WTC11 (cell line): ENCODE measurements at regions not wholly inside any gene's neighbourhood (a gene's known extent, or its start where the extent isn't known, plus 50 kb on each side); places are given as distances from the start of the nearest gene placed in this dataset.

Experiments
- ATAC-seq: fragments of 200-7000 bp; cut with Tn5 transposase; 2 replicates; pipeline ENCODE4 v1.10.0; 2021; ENCODE audit warnings: mild to moderate bottlenecking, moderate library complexity
- CTCF ChIA-PET: fragments of 300-600 bp; sonication (Branson Sonifier 250); formaldehyde crosslinking; loops from one replicate; lab custom pipeline; 2021; ENCODE audit warnings: antibody characterized with exemption; lab: Charles Lee
- POLR2A ChIA-PET: fragments of 350-600 bp; sonication (Branson Sonifier 250); formaldehyde crosslinking; loops from one replicate; lab custom pipeline; 2021; ENCODE audit warnings: antibody characterized with exemption; lab: Charles Lee
- DNase-seq: peaks from one replicate; pipeline ENCODE4 v3.0.0; 2021; ENCODE audit warnings: low spot score
- H3K27ac Mint-ChIP-seq: 2 replicates; pipeline ENCODE4 v1.8.0; 2021; ENCODE audit warnings: mixed read lengths
- H3K27me3 Mint-ChIP-seq: 2 replicates; pipeline ENCODE4 v1.8.0; 2021; ENCODE audit warnings: low read depth, mild to moderate bottlenecking, moderate library complexity, mixed read lengths
- H3K36me3 Mint-ChIP-seq: 2 replicates; pipeline ENCODE4 v1.8.0; 2021; ENCODE audit warnings: mixed read lengths
- H3K4me1 Mint-ChIP-seq: 2 replicates; pipeline ENCODE4 v1.8.0; 2022; ENCODE audit warnings: mixed read lengths
- H3K4me3 Mint-ChIP-seq: 2 replicates; pipeline ENCODE4 v1.8.0; 2021; ENCODE audit warnings: mild to moderate bottlenecking, moderate library complexity, mixed read lengths
- H3K9me3 Mint-ChIP-seq: 2 replicates; pipeline ENCODE4 v1.8.0; 2021; ENCODE audit warnings: mixed read lengths
- CBFB ChIP-seq: sonication (generic); formaldehyde crosslinking; IDR thresholded peaks from 2 replicates; pipeline ENCODE4 v1.8.1; 2022; ENCODE audit warnings: mild to moderate bottlenecking, low read depth, missing genetic modification reagents
- E2F4 ChIP-seq: sonication (generic); formaldehyde crosslinking; IDR thresholded peaks from 2 replicates; pipeline ENCODE4 v1.8.1; 2022; ENCODE audit warnings: low read depth, mild to moderate bottlenecking, moderate library complexity, missing genetic modification reagents, borderline replicate concordance
- ELF4 ChIP-seq: sonication (generic); formaldehyde crosslinking; IDR thresholded peaks from 2 replicates; pipeline ENCODE4 v1.8.1; 2022; ENCODE audit warnings: low read depth, mild to moderate bottlenecking, moderate library complexity, missing genetic modification reagents
- EMX1 ChIP-seq: fragments of 250-450 bp; sonication (Bioruptor Pico); IDR thresholded peaks from 2 replicates; pipeline ENCODE4 v1.8.0; 2021; ENCODE audit warnings: mild to moderate bottlenecking
- ETV6 ChIP-seq: sonication (generic); formaldehyde crosslinking; IDR thresholded peaks from 2 replicates; pipeline ENCODE4 v1.8.1; 2022; ENCODE audit warnings: mild to moderate bottlenecking, missing genetic modification reagents
- GRHL2 ChIP-seq: fragments of 250-450 bp; sonication (Bioruptor Pico); IDR thresholded peaks from 2 replicates; pipeline ENCODE4 v1.8.0; 2022; ENCODE audit warnings: mild to moderate bottlenecking, moderate library complexity; ENCODE audit not compliant: insufficient replicate concordance, severe bottlenecking
- GTF2I ChIP-seq: fragments of 250-450 bp; sonication (Bioruptor Pico); conservative IDR thresholded peaks from 2 replicates; pipeline ENCODE4 v1.4.0; 2021; ENCODE audit warnings: mild to moderate bottlenecking
- HMGA2 ChIP-seq: fragments of 250-450 bp; sonication (Bioruptor Pico); IDR thresholded peaks from 2 replicates; pipeline ENCODE4 v1.4.0; 2021; ENCODE audit warnings: mild to moderate bottlenecking, moderate library complexity
- HMGXB4 ChIP-seq: sonication (generic); formaldehyde crosslinking; IDR thresholded peaks from 2 replicates; pipeline ENCODE4 v1.8.1; 2023; ENCODE audit warnings: mild to moderate bottlenecking, moderate library complexity, missing genetic modification reagents
- PRDM15 ChIP-seq: sonication (generic); formaldehyde crosslinking; IDR thresholded peaks from 2 replicates; pipeline ENCODE4 v1.8.0; 2022; ENCODE audit warnings: missing genetic modification reagents
- PREB ChIP-seq: sonication (generic); formaldehyde crosslinking; IDR thresholded peaks from 2 replicates; pipeline ENCODE4 v1.8.1; 2022; ENCODE audit warnings: mild to moderate bottlenecking, missing genetic modification reagents, moderate library complexity, borderline replicate concordance
- PRRX2 ChIP-seq: fragments of 250-450 bp; sonication (Bioruptor Pico); IDR thresholded peaks from 2 replicates; pipeline ENCODE4 v1.8.0; 2021; ENCODE audit warnings: mild to moderate bottlenecking
- SMAD3 ChIP-seq: sonication (generic); formaldehyde crosslinking; IDR thresholded peaks from 2 replicates; pipeline ENCODE4 v1.8.0; 2022; ENCODE audit warnings: missing genetic modification reagents, mild to moderate bottlenecking, borderline replicate concordance
- ZNF219 ChIP-seq: sonication (generic); formaldehyde crosslinking; IDR thresholded peaks from 2 replicates; pipeline ENCODE4 v1.8.0; 2023; ENCODE audit warnings: missing genetic modification reagents, mild to moderate bottlenecking, borderline replicate concordance
- ZNF317 ChIP-seq: sonication (generic); formaldehyde crosslinking; IDR thresholded peaks from 2 replicates; pipeline ENCODE4 v1.8.1; 2023; ENCODE audit warnings: low read depth, mild to moderate bottlenecking, moderate library complexity, missing genetic modification reagents, borderline replicate concordance
- TF ChIP-seq, protein P1 (sequence below): sonication (generic); formaldehyde crosslinking; IDR thresholded peaks from 2 replicates; pipeline ENCODE4 v1.8.1; 2023; ENCODE audit warnings: mild to moderate bottlenecking, missing genetic modification reagents, moderate library complexity
- TF ChIP-seq, protein P2 (sequence below): fragments of 200-600 bp; IDR thresholded peaks from 2 replicates; pipeline ENCODE4 v1.8.0; 2022; ENCODE audit warnings: antibody characterized with exemption
- TF ChIP-seq, protein P3 (sequence below): sonication (generic); formaldehyde crosslinking; IDR thresholded peaks from 2 replicates; pipeline ENCODE4 v1.8.1; 2023; ENCODE audit warnings: mild to moderate bottlenecking, missing genetic modification reagents, borderline replicate concordance

DNA sequence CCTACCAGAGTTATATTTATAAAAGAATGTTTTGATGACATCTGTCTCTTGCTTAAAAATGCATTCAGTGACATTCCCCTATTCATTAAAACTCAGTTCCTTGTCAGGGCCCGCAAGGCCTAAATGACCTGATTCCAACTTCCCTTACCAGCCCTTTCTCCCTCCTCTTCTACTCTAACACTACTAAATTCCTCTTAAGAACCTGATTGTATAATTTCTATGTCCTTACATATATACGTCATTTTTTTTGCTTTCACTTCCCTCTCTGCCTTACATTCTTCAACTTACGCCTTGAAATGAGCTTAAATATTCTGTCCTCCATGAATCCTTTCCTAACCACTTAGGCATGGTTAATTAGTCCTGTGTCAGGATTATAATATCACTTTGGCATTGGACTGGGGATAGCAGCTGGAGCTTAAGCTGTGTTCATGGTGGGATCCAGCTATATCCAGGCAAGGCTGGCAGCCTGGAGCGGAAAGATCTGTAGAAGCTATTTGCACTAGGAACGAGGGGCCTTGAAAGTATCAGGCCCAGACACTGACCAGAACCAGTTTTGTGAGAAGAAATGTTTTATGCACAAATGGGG, 360.2 kb upstream of the PTBP2 start (continued):
- TF ChIP-seq PRDM15 (CRISPR knock-in tag) (no peak), PRRX2 (CRISPR knock-in tag) (no peak), ETV6 (no peak), EMX1 (CRISPR knock-in tag) (no peak), HMGA2 (no peak), ZNF219 (CRISPR knock-in tag) (no peak)
- TF ChIP-seq, protein P1, sequence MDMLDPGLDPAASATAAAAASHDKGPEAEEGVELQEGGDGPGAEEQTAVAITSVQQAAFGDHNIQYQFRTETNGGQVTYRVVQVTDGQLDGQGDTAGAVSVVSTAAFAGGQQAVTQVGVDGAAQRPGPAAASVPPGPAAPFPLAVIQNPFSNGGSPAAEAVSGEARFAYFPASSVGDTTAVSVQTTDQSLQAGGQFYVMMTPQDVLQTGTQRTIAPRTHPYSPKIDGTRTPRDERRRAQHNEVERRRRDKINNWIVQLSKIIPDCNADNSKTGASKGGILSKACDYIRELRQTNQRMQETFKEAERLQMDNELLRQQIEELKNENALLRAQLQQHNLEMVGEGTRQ (CRISPR knock-in tag) = no peak
- TF ChIP-seq, protein P2, sequence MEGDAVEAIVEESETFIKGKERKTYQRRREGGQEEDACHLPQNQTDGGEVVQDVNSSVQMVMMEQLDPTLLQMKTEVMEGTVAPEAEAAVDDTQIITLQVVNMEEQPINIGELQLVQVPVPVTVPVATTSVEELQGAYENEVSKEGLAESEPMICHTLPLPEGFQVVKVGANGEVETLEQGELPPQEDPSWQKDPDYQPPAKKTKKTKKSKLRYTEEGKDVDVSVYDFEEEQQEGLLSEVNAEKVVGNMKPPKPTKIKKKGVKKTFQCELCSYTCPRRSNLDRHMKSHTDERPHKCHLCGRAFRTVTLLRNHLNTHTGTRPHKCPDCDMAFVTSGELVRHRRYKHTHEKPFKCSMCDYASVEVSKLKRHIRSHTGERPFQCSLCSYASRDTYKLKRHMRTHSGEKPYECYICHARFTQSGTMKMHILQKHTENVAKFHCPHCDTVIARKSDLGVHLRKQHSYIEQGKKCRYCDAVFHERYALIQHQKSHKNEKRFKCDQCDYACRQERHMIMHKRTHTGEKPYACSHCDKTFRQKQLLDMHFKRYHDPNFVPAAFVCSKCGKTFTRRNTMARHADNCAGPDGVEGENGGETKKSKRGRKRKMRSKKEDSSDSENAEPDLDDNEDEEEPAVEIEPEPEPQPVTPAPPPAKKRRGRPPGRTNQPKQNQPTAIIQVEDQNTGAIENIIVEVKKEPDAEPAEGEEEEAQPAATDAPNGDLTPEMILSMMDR = no peak

GRCh38 chr1:96361961-96362360, 359.6 kb upstream of the PTBP2 start:
- ChIA-PET CTCF (no interaction called here), POLR2A (no interaction called here)
- DNase-seq = no peak
- H3K27ac Mint-ChIP-seq = no peak overlapping the region
- H3K4me1 Mint-ChIP-seq = peaks cover 2% of the 10 kb centered on the region; the same call in 1 of the 2 replicates
- no peak overlapping the region for H3K4me3 Mint-ChIP-seq
- no peaks in the 10 kb centered on the region for H3K36me3 Mint-ChIP-seq
- H3K9me3 Mint-ChIP-seq = no peaks in the 10 kb centered on the region
- H3K27me3 Mint-ChIP-seq = no peaks in the 10 kb centered on the region; the same call in 1 of the 2 replicates
- no peak for ATAC-seq
- no peak for TF ChIP-seq CBFB (CRISPR knock-in tag)
- TF ChIP-seq ZNF317 (CRISPR knock-in tag) = no peak
- TF ChIP-seq E2F4 (CRISPR knock-in tag) = no peak
- no peak for TF ChIP-seq ELF4
- no peak for TF ChIP-seq HMGXB4
- TF ChIP-seq SMAD3 (CRISPR knock-in tag) = no peak
- no peak for TF ChIP-seq PREB (CRISPR knock-in tag)
- no peak for TF ChIP-seq GRHL2 (CRISPR knock-in tag)
- TF ChIP-seq GTF2I = no peak
- TF ChIP-seq, protein P3, sequence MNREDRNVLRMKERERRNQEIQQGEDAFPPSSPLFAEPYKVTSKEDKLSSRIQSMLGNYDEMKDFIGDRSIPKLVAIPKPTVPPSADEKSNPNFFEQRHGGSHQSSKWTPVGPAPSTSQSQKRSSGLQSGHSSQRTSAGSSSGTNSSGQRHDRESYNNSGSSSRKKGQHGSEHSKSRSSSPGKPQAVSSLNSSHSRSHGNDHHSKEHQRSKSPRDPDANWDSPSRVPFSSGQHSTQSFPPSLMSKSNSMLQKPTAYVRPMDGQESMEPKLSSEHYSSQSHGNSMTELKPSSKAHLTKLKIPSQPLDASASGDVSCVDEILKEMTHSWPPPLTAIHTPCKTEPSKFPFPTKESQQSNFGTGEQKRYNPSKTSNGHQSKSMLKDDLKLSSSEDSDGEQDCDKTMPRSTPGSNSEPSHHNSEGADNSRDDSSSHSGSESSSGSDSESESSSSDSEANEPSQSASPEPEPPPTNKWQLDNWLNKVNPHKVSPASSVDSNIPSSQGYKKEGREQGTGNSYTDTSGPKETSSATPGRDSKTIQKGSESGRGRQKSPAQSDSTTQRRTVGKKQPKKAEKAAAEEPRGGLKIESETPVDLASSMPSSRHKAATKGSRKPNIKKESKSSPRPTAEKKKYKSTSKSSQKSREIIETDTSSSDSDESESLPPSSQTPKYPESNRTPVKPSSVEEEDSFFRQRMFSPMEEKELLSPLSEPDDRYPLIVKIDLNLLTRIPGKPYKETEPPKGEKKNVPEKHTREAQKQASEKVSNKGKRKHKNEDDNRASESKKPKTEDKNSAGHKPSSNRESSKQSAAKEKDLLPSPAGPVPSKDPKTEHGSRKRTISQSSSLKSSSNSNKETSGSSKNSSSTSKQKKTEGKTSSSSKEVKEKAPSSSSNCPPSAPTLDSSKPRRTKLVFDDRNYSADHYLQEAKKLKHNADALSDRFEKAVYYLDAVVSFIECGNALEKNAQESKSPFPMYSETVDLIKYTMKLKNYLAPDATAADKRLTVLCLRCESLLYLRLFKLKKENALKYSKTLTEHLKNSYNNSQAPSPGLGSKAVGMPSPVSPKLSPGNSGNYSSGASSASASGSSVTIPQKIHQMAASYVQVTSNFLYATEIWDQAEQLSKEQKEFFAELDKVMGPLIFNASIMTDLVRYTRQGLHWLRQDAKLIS (CRISPR knock-in tag) = no peak
